HL-60 (cell line): ENCODE measurements at regions not wholly inside any gene's neighbourhood (a gene's known extent, or its start where the extent isn't known, plus 50 kb on each side); places are given as distances from the start of the nearest gene placed in this dataset.

Source experiments
- POLR2AphosphoS5 ChIP-seq: IDR thresholded peaks from 2 replicates; pipeline ENCODE4 v1.6.1; 2012; ENCODE audit warnings: low read depth
- TF ChIP-seq, protein P1 (sequence below): IDR thresholded peaks from one replicate; pipeline ENCODE4 v1.5.1; 2011; ENCODE audit warnings: low read length, control low read depth, inconsistent platforms; ENCODE audit not compliant: insufficient read depth

DNA sequence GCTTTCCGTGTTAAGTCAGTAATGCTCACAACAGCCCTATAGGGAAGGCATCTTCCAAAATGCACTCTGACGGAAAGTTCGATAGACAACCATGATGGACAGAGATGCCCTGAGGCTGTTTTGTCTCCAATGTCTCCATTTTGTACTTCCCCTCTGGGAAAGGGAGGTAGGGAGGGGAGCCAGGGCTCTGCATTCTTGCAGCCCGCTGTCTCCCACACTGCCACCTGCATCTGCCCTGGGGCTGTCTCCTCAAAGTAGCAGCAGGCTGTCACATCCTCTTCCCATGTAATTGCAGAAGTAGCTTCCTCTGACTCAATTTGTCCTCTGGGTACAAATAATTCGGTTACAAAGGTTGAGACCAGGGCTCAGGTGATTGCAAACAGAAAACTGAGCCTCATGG lies 131.4 kb downstream of the GPAM start:
- TF ChIP-seq, protein P1, sequence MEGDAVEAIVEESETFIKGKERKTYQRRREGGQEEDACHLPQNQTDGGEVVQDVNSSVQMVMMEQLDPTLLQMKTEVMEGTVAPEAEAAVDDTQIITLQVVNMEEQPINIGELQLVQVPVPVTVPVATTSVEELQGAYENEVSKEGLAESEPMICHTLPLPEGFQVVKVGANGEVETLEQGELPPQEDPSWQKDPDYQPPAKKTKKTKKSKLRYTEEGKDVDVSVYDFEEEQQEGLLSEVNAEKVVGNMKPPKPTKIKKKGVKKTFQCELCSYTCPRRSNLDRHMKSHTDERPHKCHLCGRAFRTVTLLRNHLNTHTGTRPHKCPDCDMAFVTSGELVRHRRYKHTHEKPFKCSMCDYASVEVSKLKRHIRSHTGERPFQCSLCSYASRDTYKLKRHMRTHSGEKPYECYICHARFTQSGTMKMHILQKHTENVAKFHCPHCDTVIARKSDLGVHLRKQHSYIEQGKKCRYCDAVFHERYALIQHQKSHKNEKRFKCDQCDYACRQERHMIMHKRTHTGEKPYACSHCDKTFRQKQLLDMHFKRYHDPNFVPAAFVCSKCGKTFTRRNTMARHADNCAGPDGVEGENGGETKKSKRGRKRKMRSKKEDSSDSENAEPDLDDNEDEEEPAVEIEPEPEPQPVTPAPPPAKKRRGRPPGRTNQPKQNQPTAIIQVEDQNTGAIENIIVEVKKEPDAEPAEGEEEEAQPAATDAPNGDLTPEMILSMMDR, result no peak
- TF ChIP-seq POLR2AphosphoS5, result no peak
